ENCODE measurements at regions not wholly inside any gene's neighbourhood (a gene's known extent, or its start where the extent isn't known, plus 50 kb on each side); places are given as distances from the start of the nearest gene placed in this dataset.

GRCh38 chr10:129321727-129322126, 145.3 kb upstream of the MGMT start:
- no peak for DNase-seq (ENCODE audit: low read depth in 3 of 3)

GRCh38 chr10:129322933-129323820, 143.9 kb upstream of the MGMT start:
- no peak for DNase-seq (ENCODE audit: low read depth in 3 of 3)

- DNase-seq (ENCODE audit: low read depth in 3 of 3): no peak
Measured at GRCh38 chr10:129323879-129324278, 143.2 kb upstream of the MGMT start.

- DNase-seq (ENCODE audit: low read depth in 3 of 3): no peak
Measured at GRCh38 chr10:129325893-129326292, 141.1 kb upstream of the MGMT start.

GRCh38 chr10:129328546-129328945, 138.5 kb upstream of the MGMT start:
- DNase-seq (ENCODE audit: low read depth in 3 of 3): no peak

- no peak for DNase-seq (ENCODE audit: low read depth in 3 of 3)
Measured at GRCh38 chr10:129329385-129330055, 137.5 kb upstream of the MGMT start.

- DNase-seq (ENCODE audit: low read depth in 3 of 3): no peak
Measured at GRCh38 chr10:129330211-129330610, 136.8 kb upstream of the MGMT start.

GRCh38 chr10:129331207-129331838, 135.7 kb upstream of the MGMT start:
- no peak for DNase-seq (ENCODE audit: low read depth in 3 of 3)

GRCh38 chr10:129331839-129332220, 135.2 kb upstream of the MGMT start:
- no peak for DNase-seq (ENCODE audit: low read depth in 3 of 3)

- DNase-seq (ENCODE audit: low read depth in 3 of 3): peak in 1 of 3 donors; percentile 2
Measured at GRCh38 chr10:129332476-129332875, 134.6 kb upstream of the MGMT start.

GRCh38 chr10:129333706-129334105, 133.3 kb upstream of the MGMT start:
- no peak for DNase-seq (ENCODE audit: low read depth in 3 of 3)

GRCh38 chr10:129334266-129334665, 132.8 kb upstream of the MGMT start:
- no peak for DNase-seq (ENCODE audit: low read depth in 3 of 3)

GRCh38 chr10:129335396-129335795, 131.6 kb upstream of the MGMT start:
- DNase-seq (ENCODE audit: low read depth in 3 of 3): no peak

GRCh38 chr10:129335942-129336341, 131.1 kb upstream of the MGMT start:
- no peak for DNase-seq (ENCODE audit: low read depth in 3 of 3)

GRCh38 chr10:129339191-129339590, 127.8 kb upstream of the MGMT start:
- DNase-seq (ENCODE audit: low read depth in 3 of 3): no peak

- DNase-seq (ENCODE audit: low read depth in 3 of 3): no peak
Measured at GRCh38 chr10:129339841-129340240, 127.2 kb upstream of the MGMT start.

- DNase-seq (ENCODE audit: low read depth in 3 of 3): no peak
Measured at GRCh38 chr10:129341087-129341486, 126.0 kb upstream of the MGMT start.

- no peak for DNase-seq (ENCODE audit: low read depth in 3 of 3)
Measured at GRCh38 chr10:129342385-129342784, 124.7 kb upstream of the MGMT start.

GRCh38 chr10:129343141-129343540, 123.9 kb upstream of the MGMT start:
- DNase-seq (ENCODE audit: low read depth in 3 of 3): no peak

- no peak for DNase-seq (ENCODE audit: low read depth in 3 of 3)
Measured at GRCh38 chr10:129344103-129344502, 122.9 kb upstream of the MGMT start.

GRCh38 chr10:129344731-129345355, 122.2 kb upstream of the MGMT start:
- DNase-seq (ENCODE audit: low read depth in 3 of 3): no peak

- no peak for DNase-seq (ENCODE audit: low read depth in 3 of 3)
Measured at GRCh38 chr10:129345763-129346162, 121.3 kb upstream of the MGMT start.
